Caki2 (cell line): ENCODE measurements at regions not wholly inside any gene's neighbourhood (a gene's known extent, or its start where the extent isn't known, plus 50 kb on each side); places are given as distances from the start of the nearest gene placed in this dataset.

Experiments
- DNase-seq: peaks from one replicate; pipeline ENCODE4 v3.0.0-alpha.2; 2015; ENCODE audit warnings: low read depth
- in situ Hi-C: cut with HindIII; loops from 2 replicates; pipeline ENCODE4 v1.10.0; 2016; ENCODE audit warnings: low sequenced_read_pairs, low pct_unique_long_range_greater_than_20kb, mixed read lengths

DNA sequence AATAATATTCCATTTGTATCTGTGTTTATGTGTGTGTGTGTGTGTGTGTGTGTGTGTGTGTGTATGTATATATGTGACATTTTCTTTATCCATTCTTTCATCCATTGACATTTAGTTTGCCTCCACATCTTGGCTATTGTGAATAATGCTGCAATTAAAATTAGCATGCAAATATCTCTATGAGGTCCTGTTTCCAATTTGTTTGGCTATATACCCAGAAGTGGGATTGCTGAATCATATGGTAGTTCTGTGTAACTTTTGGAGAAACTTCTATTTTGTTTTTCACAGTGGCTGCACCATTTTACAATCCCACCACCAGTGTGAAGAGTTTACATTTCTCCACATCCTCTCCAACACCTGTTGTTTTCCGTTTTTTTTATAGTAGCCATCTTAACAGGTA lies 53.1 kb downstream of the CH25H start:
- DNase-seq, result no peak
- in situ Hi-C loops, result no loop called here

DNA sequence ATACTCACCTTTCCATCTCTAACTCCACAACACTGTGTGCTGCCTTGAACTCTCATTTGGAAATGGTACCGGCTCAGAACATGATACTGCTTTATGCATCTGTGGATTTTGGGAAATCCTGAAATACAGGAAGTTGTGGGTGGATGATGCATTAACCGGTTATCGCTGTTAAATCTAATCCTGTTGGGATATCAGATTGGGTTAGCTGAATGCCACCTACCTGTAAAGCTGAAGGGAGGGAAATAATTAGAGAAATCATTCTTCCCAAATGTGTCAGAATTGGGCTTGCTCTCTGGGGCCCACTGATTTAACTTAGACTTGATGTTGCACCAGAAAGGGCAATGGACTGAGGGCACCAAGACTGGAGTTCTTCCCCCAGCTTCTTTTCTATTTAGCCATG lies 54.0 kb downstream of the CH25H start:
- DNase-seq, result no peak
- in situ Hi-C loops, result no loop called here

DNA sequence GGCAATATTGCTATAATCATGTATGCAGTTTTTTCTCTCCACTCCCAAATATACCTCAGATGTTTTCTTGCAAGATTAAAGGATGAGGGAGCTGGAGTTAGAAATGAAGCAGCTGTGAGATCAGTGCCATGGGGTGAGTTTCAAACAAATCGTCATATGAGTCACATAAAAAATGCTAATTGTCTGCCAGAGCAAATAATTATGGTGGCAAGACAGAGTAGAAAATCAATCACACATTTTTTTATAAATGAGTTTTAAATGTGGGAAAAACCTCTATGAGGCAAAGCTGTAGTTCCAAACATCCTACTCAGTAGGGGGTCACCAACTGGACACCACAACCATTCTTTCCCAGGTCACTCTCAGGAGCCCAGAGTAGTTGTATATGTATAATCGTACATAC lies 55.3 kb downstream of the CH25H start:
- DNase-seq, result no peak
- in situ Hi-C loops, result no loop called here

DNA sequence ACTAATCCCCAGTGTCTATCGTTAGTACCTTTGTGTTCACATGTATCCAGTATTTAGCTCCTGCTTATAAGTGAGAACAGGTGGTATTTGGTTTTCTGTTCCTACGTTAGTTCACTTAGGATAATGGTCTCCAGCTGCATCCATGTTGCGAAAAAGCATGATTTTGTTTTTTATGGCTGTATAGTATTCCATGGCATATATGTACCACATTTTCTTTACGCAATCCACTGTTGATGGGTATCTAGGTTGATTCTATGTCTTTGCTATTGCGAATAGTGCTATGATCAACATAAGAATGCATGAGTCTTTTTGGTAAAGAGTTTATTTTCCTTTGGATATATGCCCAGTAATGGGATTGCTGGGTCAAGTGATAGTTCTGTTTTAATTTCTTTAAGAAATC lies 59.1 kb downstream of the CH25H start:
- in situ Hi-C loops, result no loop called here

DNA sequence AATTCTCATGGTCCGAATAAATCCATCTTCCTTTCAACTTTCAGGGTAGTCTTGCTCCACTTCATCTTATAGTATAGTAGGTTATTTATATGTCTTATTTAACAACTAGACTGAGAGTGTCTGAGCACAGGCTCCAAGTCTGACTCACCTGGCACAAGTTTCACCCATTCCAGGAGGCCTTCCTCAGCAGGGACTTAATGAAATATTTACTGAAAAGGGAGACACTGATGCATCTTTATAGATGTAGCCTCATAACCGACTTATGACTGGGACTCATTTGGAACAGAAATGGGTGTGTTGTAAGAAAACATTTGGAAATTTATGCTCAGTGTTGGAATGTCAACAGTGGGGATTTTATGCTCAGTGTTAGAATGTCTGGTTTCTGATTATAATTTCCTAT lies 59.9 kb downstream of the CH25H start:
- no peak for DNase-seq
- in situ Hi-C loops, result no loop called here

More for the DNA sequence above, 59.1 kb downstream of the CH25H start:
- no peak for DNase-seq

DNA sequence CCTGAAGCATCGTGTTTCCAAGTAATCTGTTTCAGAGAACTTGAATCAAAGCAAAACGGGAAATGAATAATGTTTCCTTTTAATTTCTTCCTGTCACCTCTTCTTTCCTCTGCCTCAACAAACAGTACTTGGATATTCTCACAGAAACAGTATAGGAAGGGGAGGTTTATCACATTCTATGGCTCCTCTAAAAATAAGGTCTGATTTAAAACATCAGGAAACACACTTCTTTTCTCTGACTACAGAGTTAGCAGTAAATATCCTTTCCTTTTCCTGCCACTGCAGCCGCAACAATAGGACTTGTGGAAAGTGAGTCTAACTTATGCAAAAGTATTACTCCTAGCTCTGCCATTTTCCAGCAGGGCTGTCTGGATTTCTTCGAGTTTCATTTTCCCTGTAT lies 62.3 kb downstream of the CH25H start:
- in situ Hi-C loops, result no loop called here
- no peak for DNase-seq

DNA sequence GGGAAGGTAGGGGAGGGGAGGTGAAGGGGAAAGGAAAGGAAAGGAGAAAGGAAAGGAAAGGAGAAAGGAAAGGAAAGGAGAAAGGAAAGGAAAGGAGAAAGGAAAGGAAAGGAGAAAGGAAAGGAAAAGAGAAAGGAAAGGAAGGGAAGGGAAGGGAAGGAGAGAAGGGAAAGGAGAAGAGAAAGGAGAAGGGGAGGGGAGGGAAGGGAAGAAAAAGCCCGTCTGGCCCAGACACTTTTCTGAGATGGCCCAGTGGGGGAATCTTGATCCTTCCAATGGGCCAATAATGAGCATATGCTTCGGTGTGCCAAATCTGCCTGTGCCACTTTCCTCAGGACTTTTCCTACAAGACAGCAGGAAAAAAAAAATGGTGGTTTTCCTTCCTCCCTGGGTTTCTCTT lies 64.5 kb downstream of the CH25H start:
- in situ Hi-C loops, result no loop called here
- DNase-seq, result no peak

DNA sequence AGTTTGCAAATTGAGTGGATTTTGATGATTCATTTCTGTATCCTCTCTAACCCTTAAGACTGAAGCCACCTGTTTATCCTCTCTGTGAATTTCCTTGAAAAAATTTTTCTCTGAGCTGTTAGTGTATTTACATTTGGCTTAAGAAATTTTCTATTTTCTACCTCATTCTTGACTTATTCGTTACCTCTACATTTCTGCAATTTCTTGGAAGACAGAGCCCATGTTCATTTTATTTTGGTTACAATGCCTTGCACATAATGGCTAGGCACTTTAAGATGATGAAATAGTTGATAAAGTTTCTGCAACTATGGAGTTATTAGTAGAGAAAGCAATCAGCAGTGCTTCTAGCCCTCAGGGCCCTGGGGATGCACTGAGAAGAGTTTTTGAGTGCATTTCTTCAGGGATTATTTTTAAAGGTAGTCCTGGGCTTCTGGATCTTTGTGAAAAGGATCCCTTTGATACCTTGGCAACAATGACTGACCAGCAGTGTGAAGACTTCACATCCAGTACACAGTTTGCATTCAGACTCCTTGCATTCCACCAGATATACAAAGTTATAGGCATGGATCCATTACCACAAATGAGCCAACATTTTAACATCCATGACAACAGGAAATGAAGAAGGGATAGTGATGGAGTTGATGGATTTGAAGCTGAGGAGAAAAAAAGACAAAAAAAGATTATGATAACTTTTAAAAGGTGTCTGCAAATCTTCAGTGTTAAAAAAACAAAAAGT lies 68.2 kb downstream of the CH25H start:
- no peak for DNase-seq
- in situ Hi-C loops, result no loop called here

DNA sequence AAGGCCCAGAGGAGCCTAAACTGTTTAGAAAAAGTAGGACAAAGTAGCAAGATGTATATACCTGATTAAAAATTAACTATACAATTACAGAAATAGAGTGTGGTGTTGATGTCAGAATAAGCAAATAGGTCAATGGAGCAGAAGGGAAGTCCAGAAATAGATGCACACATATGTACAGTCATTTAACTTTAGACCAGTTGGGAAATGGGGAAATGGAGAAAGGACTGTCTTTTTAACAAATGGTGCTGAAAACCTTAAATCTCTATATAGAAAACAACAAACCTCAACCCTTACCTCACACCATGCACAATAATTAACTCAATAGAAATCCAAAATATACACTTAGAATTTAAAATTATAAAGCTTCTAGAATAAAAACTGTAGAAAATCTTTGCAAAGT lies 72.2 kb downstream of the CH25H start:
- DNase-seq, result no peak

DNA sequence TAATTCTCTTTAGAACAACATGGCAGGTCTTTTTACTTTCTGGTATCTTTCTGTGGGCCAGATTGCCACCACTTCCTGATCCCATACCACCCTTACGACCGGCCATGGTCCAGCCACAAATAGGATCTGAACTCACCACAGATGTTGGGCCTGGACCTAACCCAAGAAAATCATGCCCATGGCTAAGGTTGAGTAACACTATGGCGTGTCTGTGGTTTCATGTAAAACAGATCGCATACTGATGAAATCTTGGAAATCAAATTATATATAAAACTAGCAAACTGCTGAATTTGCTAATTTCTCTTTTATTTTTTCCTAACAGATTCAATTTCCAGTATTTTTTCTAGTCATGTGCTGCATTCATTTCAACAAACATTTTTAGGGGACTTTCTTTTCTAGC lies 77.2 kb downstream of the CH25H start:
- in situ Hi-C loops, result no loop called here
- DNase-seq, result no peak

More for the DNA sequence above, 72.2 kb downstream of the CH25H start:
- in situ Hi-C loops, result no loop called here

DNA sequence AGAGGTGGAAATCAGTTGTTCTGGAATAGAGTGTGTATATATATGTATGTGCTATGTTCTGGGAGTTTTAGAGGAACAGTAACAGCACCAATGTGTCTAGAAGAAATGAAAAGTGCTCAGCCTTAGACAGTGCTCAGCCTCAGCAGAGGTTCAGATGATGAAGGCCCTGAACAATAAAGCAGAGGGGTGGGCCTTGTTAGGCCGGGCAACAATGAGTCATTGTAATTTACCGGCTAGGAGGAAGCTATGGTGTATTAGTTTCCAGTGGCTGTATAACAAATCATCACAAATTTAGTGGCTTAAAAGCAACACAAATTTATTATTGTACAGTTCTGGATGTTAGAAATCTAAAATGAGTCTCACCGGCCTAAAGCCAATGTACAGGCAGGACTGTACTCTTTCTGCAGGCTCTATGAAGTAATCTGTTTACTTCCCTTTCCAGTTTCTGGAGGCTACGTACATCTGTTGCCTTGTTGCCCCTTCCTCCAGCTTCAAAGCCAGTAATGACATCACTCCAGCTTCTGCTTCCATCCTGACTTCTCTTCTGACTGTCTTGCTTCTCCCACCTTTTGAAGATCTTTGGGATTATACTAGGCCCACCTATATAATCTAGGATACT lies 84.6 kb downstream of the CH25H start:
- no peak for DNase-seq
- in situ Hi-C loops, result no loop called here

DNA sequence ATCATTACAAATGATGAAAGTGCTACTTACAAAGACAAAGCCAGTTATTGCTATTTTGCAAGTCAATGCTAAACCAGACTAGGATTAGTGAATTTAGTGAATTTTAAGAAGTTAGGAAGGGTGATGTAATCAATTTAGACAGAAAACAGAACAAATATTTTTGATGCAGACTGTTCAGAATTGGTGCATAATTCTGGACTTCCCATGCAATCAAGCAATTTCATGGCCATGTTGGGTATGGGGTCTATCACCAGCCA lies 85.4 kb downstream of the CH25H start:
- DNase-seq, result no peak
- in situ Hi-C loops, result no loop called here

DNA sequence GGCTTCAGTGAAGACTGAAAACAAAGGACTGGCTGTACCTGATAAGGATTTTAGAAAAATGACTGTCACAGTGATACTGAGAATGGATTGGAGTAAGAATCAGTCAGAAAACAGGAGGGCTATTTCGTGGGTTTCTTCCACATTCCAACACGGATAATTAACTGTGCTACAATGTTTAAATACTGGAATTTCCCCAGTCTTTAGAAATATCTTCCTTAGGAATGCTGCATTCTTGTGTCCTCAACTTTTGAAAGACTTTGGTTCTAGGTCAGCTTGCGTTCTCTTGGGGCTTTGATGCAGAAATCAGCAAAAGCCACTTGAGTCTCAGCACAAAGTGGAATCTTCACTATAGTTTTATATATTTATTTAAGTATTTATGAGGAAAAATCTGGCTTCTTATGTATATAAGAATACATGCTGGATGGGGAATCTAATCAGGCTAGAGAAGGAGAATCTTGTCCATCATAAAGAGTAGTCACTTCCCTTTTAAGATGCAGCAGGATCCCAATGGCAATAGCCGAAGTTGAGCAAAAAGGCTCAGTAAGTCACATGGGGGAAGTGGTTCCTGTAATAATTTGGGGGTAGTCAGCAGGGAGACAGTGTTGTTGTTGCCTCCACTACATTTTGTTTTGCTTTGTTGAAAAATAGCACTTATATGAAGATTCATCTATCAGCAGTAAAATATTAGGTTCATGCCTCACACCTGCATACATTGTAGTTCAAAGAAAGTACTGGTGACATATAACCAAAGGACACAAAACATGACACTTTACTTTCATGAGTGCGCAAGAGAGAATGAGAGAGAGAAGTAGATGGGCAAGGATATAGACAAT lies 86.0 kb downstream of the CH25H start:
- in situ Hi-C loops, result no loop called here
- no peak for DNase-seq

DNA sequence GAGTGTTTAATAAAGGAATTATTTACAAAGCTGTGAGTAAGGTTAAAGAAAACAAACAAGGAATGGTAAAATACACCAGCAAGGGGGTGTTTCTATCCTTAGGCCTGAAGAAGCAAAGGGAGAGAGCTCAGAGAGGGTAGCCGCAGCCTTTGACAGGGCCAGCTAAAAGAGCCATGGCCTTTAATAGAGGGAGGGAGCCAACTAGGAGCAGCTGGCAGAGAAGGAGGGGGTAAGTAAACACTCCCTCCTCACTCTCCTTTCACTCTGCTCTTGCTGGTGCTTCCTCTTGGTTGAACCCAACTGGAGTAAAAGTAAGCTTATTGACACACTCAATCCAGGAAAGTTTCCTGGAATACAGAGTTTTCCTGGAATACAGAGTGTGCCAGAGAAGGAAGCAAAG lies 87.5 kb downstream of the CH25H start:
- DNase-seq, result no peak
- in situ Hi-C loops, result no loop called here

DNA sequence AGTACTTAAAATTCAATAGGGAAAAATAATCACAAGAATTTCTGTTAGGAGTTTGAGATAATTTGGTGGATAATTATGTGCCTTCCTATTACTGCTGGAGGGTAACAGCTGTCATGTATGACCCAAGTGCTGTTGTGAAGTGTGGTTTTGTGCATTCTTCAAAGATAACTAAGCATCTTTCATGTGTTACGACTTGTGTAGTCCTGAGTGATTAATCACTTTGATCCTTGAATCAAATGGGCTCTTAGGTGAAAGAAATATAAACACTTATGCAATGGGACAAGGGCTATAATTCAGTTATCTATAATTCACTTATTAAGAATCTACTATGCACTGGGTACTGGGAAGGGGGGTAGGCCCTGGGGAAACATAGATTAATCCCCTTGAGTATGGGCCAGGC lies 89.0 kb downstream of the CH25H start:
- no peak for DNase-seq
- in situ Hi-C loops, result no loop called here

DNA sequence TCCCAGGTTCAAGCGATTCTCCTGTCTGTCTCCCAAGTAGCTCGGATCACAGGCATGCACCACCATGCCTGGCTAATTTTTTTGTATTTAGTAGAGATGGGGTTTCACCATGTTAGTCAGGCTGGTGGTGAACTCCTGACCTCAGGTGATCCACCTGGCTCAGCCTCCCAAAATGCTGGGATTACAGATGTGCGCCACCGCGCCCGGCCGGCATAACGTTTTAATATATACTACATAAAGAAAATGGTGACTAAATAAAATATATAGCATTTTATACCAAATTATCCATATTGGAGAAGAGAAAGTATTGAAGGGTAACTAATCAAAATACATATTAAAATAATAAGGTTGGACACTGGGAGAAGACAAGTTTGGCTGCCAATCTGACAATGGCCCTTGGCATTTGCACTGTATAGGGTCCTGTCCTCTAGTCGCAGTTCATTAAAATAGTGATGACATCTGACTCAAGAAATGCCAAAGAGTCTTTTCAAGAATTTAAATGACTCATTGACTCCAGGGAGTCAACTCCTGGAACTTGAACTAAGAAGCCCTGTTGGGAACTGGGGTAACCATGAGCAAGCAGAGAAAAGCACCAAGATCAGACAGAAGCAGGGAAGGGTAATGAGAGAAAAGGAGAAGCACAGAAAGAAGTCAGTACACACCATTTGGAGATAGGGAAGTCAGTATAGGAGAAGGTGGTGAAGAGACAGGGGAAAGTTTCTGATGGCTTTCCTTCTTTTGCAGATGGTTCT lies 91.1 kb downstream of the CH25H start:
- DNase-seq, result peak; percentile 7
- in situ Hi-C loops, result no loop called here

DNA sequence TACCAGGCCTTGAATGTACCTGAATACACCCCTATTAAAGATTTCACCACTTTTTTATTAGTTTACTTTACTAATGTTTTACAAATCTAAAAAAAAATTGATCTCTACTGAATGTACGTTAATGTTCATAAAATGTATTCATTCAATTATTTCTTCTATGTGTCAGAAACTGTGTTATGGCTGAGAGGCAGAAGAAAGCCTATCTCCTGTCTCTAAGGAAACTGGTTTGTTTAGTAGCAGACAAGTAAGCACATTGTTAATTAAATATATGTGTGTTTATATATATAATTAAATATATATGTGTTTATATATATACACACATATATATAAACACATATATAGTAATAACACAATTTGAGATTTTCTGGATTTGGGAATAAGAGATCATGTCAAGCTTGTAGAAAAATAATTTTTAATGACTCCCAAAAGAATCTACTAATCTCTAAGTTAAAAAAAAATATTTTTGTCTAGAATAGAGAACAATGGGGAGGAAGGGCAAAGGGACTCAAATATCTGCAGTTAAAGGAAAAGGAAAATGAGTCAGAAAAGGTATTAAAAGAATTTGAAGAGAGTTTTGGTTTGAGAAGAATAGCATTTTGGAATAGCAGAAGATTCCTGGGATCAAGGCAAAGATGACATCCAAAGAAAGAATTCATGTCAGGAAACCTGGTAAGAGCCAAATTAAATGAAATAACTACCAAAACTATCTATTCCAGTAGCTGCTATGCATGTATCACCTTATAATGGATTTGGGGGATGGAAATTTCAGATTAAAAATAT lies 92.1 kb downstream of the CH25H start:
- no peak for DNase-seq
- in situ Hi-C loops, result no loop called here

DNA sequence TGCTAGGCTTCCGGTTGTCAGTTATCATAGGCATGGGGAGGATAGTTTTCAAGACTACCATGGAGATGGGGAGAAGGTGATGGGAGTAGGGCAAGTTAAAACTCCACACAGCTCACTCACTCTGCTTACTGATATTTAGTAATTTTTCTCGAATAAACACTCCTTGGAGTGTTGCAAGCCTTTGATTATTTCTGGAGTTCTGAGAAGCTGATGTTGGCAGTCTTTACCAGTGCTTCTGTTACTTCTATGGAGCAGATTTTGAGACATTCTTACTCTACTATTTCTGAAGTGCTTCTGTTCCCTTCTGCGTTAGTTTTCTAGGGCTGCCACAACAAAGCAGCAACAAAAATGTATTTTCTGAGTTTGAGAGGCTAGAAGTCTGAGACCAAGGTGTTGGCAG lies 104.4 kb downstream of the CH25H start:
- no peak for DNase-seq
- in situ Hi-C loops, result no loop called here
